PFSK-1 (cell line): ENCODE measurements at regions not wholly inside any gene's neighbourhood (a gene's known extent, or its start where the extent isn't known, plus 50 kb on each side); places are given as distances from the start of the nearest gene placed in this dataset.

Experiments used
- FOXP2 ChIP-seq: optimal IDR thresholded peaks from 2 replicates; pipeline ENCODE3; 2011; ENCODE audit warnings: borderline replicate concordance, control low read depth, inconsistent platforms; ENCODE audit not compliant: insufficient read depth; ENCODE audit errors: extremely low read length, extremely low read depth
- POLR2AphosphoS5 ChIP-seq: IDR thresholded peaks from 2 replicates; pipeline ENCODE4 v1.6.1; 2012; ENCODE audit warnings: low read depth, mild to moderate bottlenecking, control low read depth, low read length, moderate library complexity
- REST ChIP-seq, 2 experiments: IDR thresholded peaks; 2 replicates each; pipeline versions ENCODE4 v1.6.1 to v1.8.0; 2011 to 2012; ENCODE audit warnings: low read depth in 2 of 2, low read length in 2 of 2, control low read depth in 1 of 2, inconsistent platforms in 1 of 2, mild to moderate bottlenecking in 1 of 2, moderate library complexity in 1 of 2; ENCODE audit not compliant: insufficient read depth in 1 of 2
- SIN3A ChIP-seq: IDR thresholded peaks from 2 replicates; pipeline ENCODE4 v1.6.1; 2012; ENCODE audit warnings: mild to moderate bottlenecking, low read length, moderate library complexity, borderline replicate concordance; ENCODE audit not compliant: insufficient read depth
- TAF1 ChIP-seq: IDR thresholded peaks from 2 replicates; pipeline ENCODE4 v1.6.1; 2012; ENCODE audit warnings: low read length, control low read depth, borderline replicate concordance; ENCODE audit not compliant: insufficient read depth

GRCh38 chr20:48176139-48176538 lies 390.9 kb upstream of the SULF2 start:
- TF ChIP-seq POLR2AphosphoS5 (no peak), SIN3A (no peak), TAF1 (no peak), FOXP2 (no peak), REST (IDR thresholded peaks at IDR 0.05; ENCODE audit: insufficient read depth in 1 of 2, low read depth in 2 of 2, low read length in 2 of 2) (no peak)

- TF ChIP-seq FOXP2 (no peak), TAF1 (no peak), REST (IDR thresholded peaks at IDR 0.05; ENCODE audit: insufficient read depth in 1 of 2, low read depth in 2 of 2, low read length in 2 of 2) (no peak), POLR2AphosphoS5 (no peak), SIN3A (no peak)
Measured at GRCh38 chr20:48175261-48175660, 390.0 kb upstream of the SULF2 start.

GRCh38 chr20:48172357-48172702 lies 387.0 kb upstream of the SULF2 start:
- TF ChIP-seq SIN3A (no peak), POLR2AphosphoS5 (no peak), TAF1 (no peak), FOXP2 (no peak), REST (IDR thresholded peaks at IDR 0.05; ENCODE audit: insufficient read depth in 1 of 2, low read depth in 2 of 2, low read length in 2 of 2) (no peak)

GRCh38 chr20:48171626-48172356 lies 386.5 kb upstream of the SULF2 start:
- TF ChIP-seq REST (IDR thresholded peaks at IDR 0.05; ENCODE audit: insufficient read depth in 1 of 2, low read depth in 2 of 2, low read length in 2 of 2) (no peak), FOXP2 (no peak), TAF1 (no peak), SIN3A (no peak), POLR2AphosphoS5 (no peak)
